Tibial nerve (tissue), 4 donors: ENCODE measurements at regions not wholly inside any gene's neighbourhood (a gene's known extent, or its start where the extent isn't known, plus 50 kb on each side); places are given as distances from the start of the nearest gene placed in this dataset.

Experiments
- DNase-seq, 2 donors: peaks; one replicate each; pipeline ENCODE4 v3.0.0-alpha.2; 2019; ENCODE audit warnings: low spot score in 2 of 2
- H3K27ac ChIP-seq, 4 donors: fragments of 200-600 bp; sonication (generic) in 3 of 4; one replicate each; pipeline ENCODE4 v1.5.1; 2017 to 2019; ENCODE audit warnings: mild to moderate bottlenecking in 1 of 4
- H3K27me3 ChIP-seq, 2 donors: fragments of 200-600 bp; sonication (generic) in 1 of 2; one replicate each; pipeline versions ENCODE4 v1.5.1 to v1.6.0; 2017 to 2019
- H3K36me3 ChIP-seq, 3 donors: fragments of 200-600 bp; sonication (generic); one replicate each; pipeline ENCODE4 v1.5.1; 2018 to 2019
- H3K4me1 ChIP-seq, 4 donors: fragments of 200-600 bp; sonication (generic) in 3 of 4; one replicate each; pipeline ENCODE4 v1.5.1; 2017 to 2019
- H3K4me3 ChIP-seq, 4 donors: fragments of 200-600 bp; sonication (generic) in 3 of 4; one replicate each; pipeline ENCODE4 v1.5.1; 2017 to 2019; ENCODE audit warnings: mild to moderate bottlenecking in 1 of 4, moderate library complexity in 1 of 4
- H3K9me3 ChIP-seq, 4 donors: fragments of 200-600 bp; sonication (generic) in 3 of 4; one replicate each; pipeline ENCODE4 v1.5.1; 2017 to 2019
- EP300 ChIP-seq, 2 donors: sonication (generic); formaldehyde crosslinking; IDR thresholded peaks; one replicate each; pipeline ENCODE4 v1.6.1; 2017; ENCODE audit warnings: antibody characterized with exemption in 2 of 2, mild to moderate bottlenecking in 1 of 2
- POLR2A ChIP-seq, 2 donors: fragments of 450-650 bp; IDR thresholded peaks; one replicate each; pipeline ENCODE4 v1.6.1; 2017; ENCODE audit warnings: antibody characterized with exemption in 2 of 2, mild to moderate bottlenecking in 2 of 2, moderate library complexity in 2 of 2
- whole genome bisulfite sequencing, 2 donors: methylation state at CpG; one replicate each; pipeline ENCODE4 v1.1.5; 2018; 5-methylcytosine and 5-hydroxymethylcytosine counted together
- TF ChIP-seq, protein P1 (sequence below), 5 experiments: fragments of 200-600 bp in 3 of 5; fragments of 450-650 bp in 2 of 5; sonication (generic) in 3 of 5; IDR thresholded peaks; one replicate each; pipeline ENCODE4 v1.5.1; 2016 to 2019; ENCODE audit warnings: antibody characterized with exemption in 5 of 5, mild to moderate bottlenecking in 3 of 5, moderate library complexity in 2 of 5

GRCh38 chr15:37743826-37744225 lies 190.6 kb upstream of the TMCO5A start:
- WGBS, 2 donors, result 91 to 92% methylated on average over 3 of the region's 3 CpGs

GRCh38 chr15:37744521-37744920 lies 189.9 kb upstream of the TMCO5A start:
- no peak for TF ChIP-seq EP300 (IDR thresholded peaks at IDR 0.05)
- no peak for TF ChIP-seq POLR2A (IDR thresholded peaks at IDR 0.05)
- TF ChIP-seq, protein P1, sequence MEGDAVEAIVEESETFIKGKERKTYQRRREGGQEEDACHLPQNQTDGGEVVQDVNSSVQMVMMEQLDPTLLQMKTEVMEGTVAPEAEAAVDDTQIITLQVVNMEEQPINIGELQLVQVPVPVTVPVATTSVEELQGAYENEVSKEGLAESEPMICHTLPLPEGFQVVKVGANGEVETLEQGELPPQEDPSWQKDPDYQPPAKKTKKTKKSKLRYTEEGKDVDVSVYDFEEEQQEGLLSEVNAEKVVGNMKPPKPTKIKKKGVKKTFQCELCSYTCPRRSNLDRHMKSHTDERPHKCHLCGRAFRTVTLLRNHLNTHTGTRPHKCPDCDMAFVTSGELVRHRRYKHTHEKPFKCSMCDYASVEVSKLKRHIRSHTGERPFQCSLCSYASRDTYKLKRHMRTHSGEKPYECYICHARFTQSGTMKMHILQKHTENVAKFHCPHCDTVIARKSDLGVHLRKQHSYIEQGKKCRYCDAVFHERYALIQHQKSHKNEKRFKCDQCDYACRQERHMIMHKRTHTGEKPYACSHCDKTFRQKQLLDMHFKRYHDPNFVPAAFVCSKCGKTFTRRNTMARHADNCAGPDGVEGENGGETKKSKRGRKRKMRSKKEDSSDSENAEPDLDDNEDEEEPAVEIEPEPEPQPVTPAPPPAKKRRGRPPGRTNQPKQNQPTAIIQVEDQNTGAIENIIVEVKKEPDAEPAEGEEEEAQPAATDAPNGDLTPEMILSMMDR (IDR thresholded peaks at IDR 0.05), result no peak
- H3K4me1 ChIP-seq, result no peaks in the 10 kb centered on the region
- no peak for DNase-seq
- H3K27me3 ChIP-seq, result no peaks in the 10 kb centered on the region
- no peak overlapping the region for H3K27ac ChIP-seq
- WGBS, 2 donors, result 89 to 90% methylated on average over 1 of the region's 1 CpG
- no peaks in the 10 kb centered on the region for H3K36me3 ChIP-seq
- H3K4me3 ChIP-seq, result no peak overlapping the region
- peaks cover 0 to 10% (median 0%) of the 10 kb centered on the region in 4 donors for H3K9me3 ChIP-seq

More at GRCh38 chr15:37743826-37744225, 190.6 kb upstream of the TMCO5A start:
- H3K4me3 ChIP-seq, result no peak overlapping the region
- H3K27me3 ChIP-seq, result no peaks in the 10 kb centered on the region
- no peak for DNase-seq
- no peaks in the 10 kb centered on the region for H3K4me1 ChIP-seq
- no peaks in the 10 kb centered on the region for H3K36me3 ChIP-seq
- no peak overlapping the region for H3K27ac ChIP-seq
- no peak for TF ChIP-seq POLR2A (IDR thresholded peaks at IDR 0.05)
- peaks cover 0 to 4% (median 0%) of the 10 kb centered on the region in 4 donors for H3K9me3 ChIP-seq

DNA sequence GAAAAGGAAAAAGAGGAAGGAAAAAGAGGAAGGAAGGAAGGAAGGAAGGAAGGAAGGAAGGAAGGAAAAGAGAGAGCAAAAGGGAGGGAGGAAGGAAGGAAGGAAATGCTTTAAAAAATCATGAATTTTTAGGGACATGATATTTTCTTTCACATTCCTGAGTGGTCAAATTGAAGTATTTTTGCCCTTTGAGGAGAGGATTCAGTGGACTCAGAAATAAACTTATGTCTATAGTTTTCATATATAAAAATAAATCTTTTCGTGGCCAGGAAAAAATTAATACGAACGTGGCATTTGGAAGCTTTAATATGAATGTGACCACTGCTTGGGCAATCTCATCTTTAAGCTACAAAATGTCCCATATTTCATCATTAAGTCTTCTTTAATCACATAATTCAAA lies 183.0 kb upstream of the TMCO5A start:
- no peaks in the 10 kb centered on the region for H3K4me1 ChIP-seq
- H3K36me3 ChIP-seq, result no peaks in the 10 kb centered on the region
- DNase-seq, result no peak
- H3K27me3 ChIP-seq, result no peaks in the 10 kb centered on the region
- 93 to 96% methylated on average over 3 of the region's 3 CpGs for WGBS, 2 donors
- H3K4me3 ChIP-seq, result no peak overlapping the region
- no peak overlapping the region for H3K27ac ChIP-seq
- H3K9me3 ChIP-seq, result peaks cover 0 to 6% (median 0%) of the 10 kb centered on the region in 4 donors
- TF ChIP-seq, protein P1 (IDR thresholded peaks at IDR 0.05), result no peak
- TF ChIP-seq POLR2A (IDR thresholded peaks at IDR 0.05) (no peak), EP300 (IDR thresholded peaks at IDR 0.05) (no peak)

GRCh38 chr15:37756407-37756806 lies 178.0 kb upstream of the TMCO5A start:
- no peak for TF ChIP-seq EP300 (IDR thresholded peaks at IDR 0.05)
- TF ChIP-seq, protein P1 (IDR thresholded peaks at IDR 0.05), result no peak
- TF ChIP-seq POLR2A (IDR thresholded peaks at IDR 0.05), result no peak
- DNase-seq, result no peak

DNA sequence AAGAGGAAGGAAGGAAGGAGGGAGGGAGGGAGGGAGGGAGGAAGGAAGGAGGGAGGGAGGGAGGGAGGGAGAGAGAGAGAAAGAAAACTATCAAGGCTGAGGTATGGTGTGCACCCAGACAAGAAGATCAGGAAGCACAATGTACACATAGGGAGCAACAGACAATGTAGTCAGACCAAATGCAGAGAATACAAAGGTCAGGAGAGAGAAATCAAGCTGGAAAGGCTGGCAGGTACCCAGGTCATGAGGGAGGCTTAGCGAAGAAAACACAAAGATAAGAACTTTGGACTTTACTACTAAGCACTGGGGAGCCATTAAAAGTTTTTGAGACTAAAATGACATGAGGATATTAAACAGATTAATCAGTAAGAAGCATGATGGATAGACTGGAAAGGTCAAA lies 176.0 kb upstream of the TMCO5A start:
- WGBS, 2 donors, result 73 to 78% methylated on average over 1 of the region's 1 CpG
- Histone ChIP-seq H3K4me1 (no peaks in the 10 kb centered on the region), H3K36me3 (no peaks in the 10 kb centered on the region), H3K27me3 (no peaks in the 10 kb centered on the region), H3K9me3 (no peaks in the 10 kb centered on the region), H3K4me3 (no peak overlapping the region), H3K27ac (no peak overlapping the region)
- TF ChIP-seq EP300 (IDR thresholded peaks at IDR 0.05) (no peak), POLR2A (IDR thresholded peaks at IDR 0.05) (no peak)
- TF ChIP-seq, protein P1 (IDR thresholded peaks at IDR 0.05), result no peak
- no peak for DNase-seq

More at GRCh38 chr15:37756407-37756806, 178.0 kb upstream of the TMCO5A start:
- Histone ChIP-seq H3K36me3 (no peaks in the 10 kb centered on the region), H3K4me1 (no peaks in the 10 kb centered on the region), H3K4me3 (no peak overlapping the region), H3K27ac (no peak overlapping the region), H3K27me3 (no peaks in the 10 kb centered on the region), H3K9me3 (no peaks in the 10 kb centered on the region)

GRCh38 chr15:37764733-37765191 lies 169.7 kb upstream of the TMCO5A start:
- Histone ChIP-seq H3K4me1 (no peaks in the 10 kb centered on the region), H3K36me3 (no peaks in the 10 kb centered on the region), H3K9me3 (no peaks in the 10 kb centered on the region), H3K27ac (no peak overlapping the region), H3K27me3 (no peaks in the 10 kb centered on the region), H3K4me3 (no peak overlapping the region)
- DNase-seq, result peak in 1 of 2 donors; percentile 14
- no peak for TF ChIP-seq EP300 (IDR thresholded peaks at IDR 0.05)
- TF ChIP-seq, protein P1 (IDR thresholded peaks at IDR 0.05), result peak; percentile 12 to 49 (median 29)
- TF ChIP-seq POLR2A (IDR thresholded peaks at IDR 0.05), result no peak
- 47 to 52% methylated on average over 3 of the region's 3 CpGs for WGBS, 2 donors
